ENCODE measurements at regions not wholly inside any gene's neighbourhood (a gene's known extent, or its start where the extent isn't known, plus 50 kb on each side); places are given as distances from the start of the nearest gene placed in this dataset.

- no peak for TF ChIP-seq SMC3 (IDR thresholded peaks at IDR 0.05; ENCODE audit: low read depth, low read length)
- TF ChIP-seq, protein P1, sequence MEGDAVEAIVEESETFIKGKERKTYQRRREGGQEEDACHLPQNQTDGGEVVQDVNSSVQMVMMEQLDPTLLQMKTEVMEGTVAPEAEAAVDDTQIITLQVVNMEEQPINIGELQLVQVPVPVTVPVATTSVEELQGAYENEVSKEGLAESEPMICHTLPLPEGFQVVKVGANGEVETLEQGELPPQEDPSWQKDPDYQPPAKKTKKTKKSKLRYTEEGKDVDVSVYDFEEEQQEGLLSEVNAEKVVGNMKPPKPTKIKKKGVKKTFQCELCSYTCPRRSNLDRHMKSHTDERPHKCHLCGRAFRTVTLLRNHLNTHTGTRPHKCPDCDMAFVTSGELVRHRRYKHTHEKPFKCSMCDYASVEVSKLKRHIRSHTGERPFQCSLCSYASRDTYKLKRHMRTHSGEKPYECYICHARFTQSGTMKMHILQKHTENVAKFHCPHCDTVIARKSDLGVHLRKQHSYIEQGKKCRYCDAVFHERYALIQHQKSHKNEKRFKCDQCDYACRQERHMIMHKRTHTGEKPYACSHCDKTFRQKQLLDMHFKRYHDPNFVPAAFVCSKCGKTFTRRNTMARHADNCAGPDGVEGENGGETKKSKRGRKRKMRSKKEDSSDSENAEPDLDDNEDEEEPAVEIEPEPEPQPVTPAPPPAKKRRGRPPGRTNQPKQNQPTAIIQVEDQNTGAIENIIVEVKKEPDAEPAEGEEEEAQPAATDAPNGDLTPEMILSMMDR (conservative IDR thresholded peaks at IDR 0.05; ENCODE audit: low read depth, low read length): no peak
- TF ChIP-seq POLR2A (IDR thresholded peaks at IDR 0.05; ENCODE audit: low read depth, low read length): no peak
- no peak for TF ChIP-seq MAFK (IDR thresholded peaks at IDR 0.05; ENCODE audit: low read depth, low read length)
- TF ChIP-seq, protein P2, sequence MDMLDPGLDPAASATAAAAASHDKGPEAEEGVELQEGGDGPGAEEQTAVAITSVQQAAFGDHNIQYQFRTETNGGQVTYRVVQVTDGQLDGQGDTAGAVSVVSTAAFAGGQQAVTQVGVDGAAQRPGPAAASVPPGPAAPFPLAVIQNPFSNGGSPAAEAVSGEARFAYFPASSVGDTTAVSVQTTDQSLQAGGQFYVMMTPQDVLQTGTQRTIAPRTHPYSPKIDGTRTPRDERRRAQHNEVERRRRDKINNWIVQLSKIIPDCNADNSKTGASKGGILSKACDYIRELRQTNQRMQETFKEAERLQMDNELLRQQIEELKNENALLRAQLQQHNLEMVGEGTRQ (IDR thresholded peaks at IDR 0.05; ENCODE audit: low read depth, low read length): no peak
- TF ChIP-seq MXI1 (IDR thresholded peaks at IDR 0.05; ENCODE audit: borderline replicate concordance, low read depth, low read length): no peak
- no peak for TF ChIP-seq RAD21 (IDR thresholded peaks at IDR 0.05; ENCODE audit: low read length)
- TF ChIP-seq FOS (IDR thresholded peaks at IDR 0.05; ENCODE audit: low read depth, low read length): no peak
These were observed 251.2 kb upstream of the SASH1 start for GRCh38 chr6:148091394-148091793.

Measured in IMR-90 (cell line).